GM10266 (cell line): ENCODE measurements at regions not wholly inside any gene's neighbourhood (a gene's known extent, or its start where the extent isn't known, plus 50 kb on each side); places are given as distances from the start of the nearest gene placed in this dataset.

Source experiments
- DNase-seq: peaks from one replicate; pipeline ENCODE4 v3.0.0; 2012; ENCODE audit errors: extremely low spot score
- CTCF ChIP-seq: IDR thresholded peaks from 2 replicates; pipeline ENCODE4 v1.5.1; 2012; ENCODE audit warnings: mild to moderate bottlenecking, low read depth; ENCODE audit not compliant: control insufficient read depth, insufficient read depth; ENCODE audit errors: missing control alignments

GRCh38 chr15:66907826-66908743 is 157.3 kb upstream of the SMAD3 start:
- DNase-seq: no peak
- no peak for TF ChIP-seq CTCF

- DNase-seq: no peak
- no peak for TF ChIP-seq CTCF
Measured at GRCh38 chr15:66908744-66909095, 156.7 kb upstream of the SMAD3 start.

- no peak for TF ChIP-seq CTCF
- no peak for DNase-seq
Measured at GRCh38 chr15:66909381-66909890, 156.0 kb upstream of the SMAD3 start.

- no peak for DNase-seq
- no peak for TF ChIP-seq CTCF
Measured at GRCh38 chr15:66911131-66911700, 154.2 kb upstream of the SMAD3 start.

GRCh38 chr15:66912001-66912400 is 153.4 kb upstream of the SMAD3 start:
- no peak for TF ChIP-seq CTCF
- no peak for DNase-seq

GRCh38 chr15:66912441-66912840 is 153.0 kb upstream of the SMAD3 start:
- DNase-seq: no peak
- no peak for TF ChIP-seq CTCF

- DNase-seq: no peak
- TF ChIP-seq CTCF: no peak
Measured at GRCh38 chr15:66917904-66918448, 147.4 kb upstream of the SMAD3 start.
